Trophoblast cell (in vitro differentiated cells and primary cell): ENCODE measurements at regions not wholly inside any gene's neighbourhood (a gene's known extent, or its start where the extent isn't known, plus 50 kb on each side); places are given as distances from the start of the nearest gene placed in this dataset.
"Not testable (repeated sequence)": the region's sequence is repeated elsewhere in the genome, so short reads cannot be mapped to it uniquely, and the experiment has no call there.

Source experiments
- DNase-seq, 2 donors: peaks; one replicate each; pipeline ENCODE4 v3.0.0-alpha.2; 2016
- H2AFZ ChIP-seq: 2 replicates; pipeline ENCODE4 v1.6.1; 2013; ENCODE audit warnings: low read length, moderate library complexity, mild to moderate bottlenecking; ENCODE audit not compliant: insufficient read depth, poor library complexity
- H2AK5ac ChIP-seq: 2 replicates; pipeline ENCODE4 v1.6.1; 2013; ENCODE audit warnings: mild to moderate bottlenecking, low read length
- H2BK120ac ChIP-seq: 2 replicates; pipeline ENCODE4 v1.6.1; 2013; ENCODE audit warnings: low read length, mild to moderate bottlenecking, moderate library complexity; ENCODE audit not compliant: insufficient read depth, poor library complexity
- H2BK12ac ChIP-seq: 2 replicates; pipeline ENCODE4 v1.6.1; 2013; ENCODE audit warnings: mild to moderate bottlenecking, low read length, moderate library complexity
- H2BK5ac ChIP-seq: 2 replicates; pipeline ENCODE4 v1.6.1; 2013; ENCODE audit warnings: low read length, low read depth, moderate library complexity, mild to moderate bottlenecking; ENCODE audit not compliant: poor library complexity
- H3K14ac ChIP-seq: 2 replicates; pipeline ENCODE4 v1.6.1; 2013; ENCODE audit warnings: mild to moderate bottlenecking, low read length
- H3K18ac ChIP-seq: 2 replicates; pipeline ENCODE4 v1.6.1; 2013; ENCODE audit warnings: mild to moderate bottlenecking, low read length
- H3K23ac ChIP-seq: 2 replicates; pipeline ENCODE4 v1.6.1; 2013; ENCODE audit warnings: low read length
- H3K27ac ChIP-seq: 2 replicates; pipeline ENCODE4 v1.5.1; 2013; ENCODE audit warnings: low read depth, mild to moderate bottlenecking, inconsistent platforms, low read length, moderate library complexity
- H3K27me3 ChIP-seq: 2 replicates; pipeline ENCODE4 v1.6.1; 2013; ENCODE audit warnings: inconsistent platforms, mild to moderate bottlenecking, low read length, moderate library complexity; ENCODE audit not compliant: insufficient read depth
- H3K36me3 ChIP-seq, 2 experiments: 1 replicate in 1 of 2; 2 replicates in 1 of 2; pipeline ENCODE4 v1.6.1; 2013; ENCODE audit warnings: low read length in 2 of 2, mild to moderate bottlenecking in 2 of 2, moderate library complexity in 1 of 2; ENCODE audit not compliant: insufficient read depth in 2 of 2, control insufficient read depth in 1 of 2
- H3K4ac ChIP-seq: 2 replicates; pipeline ENCODE4 v1.6.1; 2013; ENCODE audit warnings: low read depth, mild to moderate bottlenecking, low read length, moderate library complexity
- H3K4me1 ChIP-seq, 2 experiments: 1 replicate in 1 of 2; 2 replicates in 1 of 2; pipeline ENCODE4 v1.6.1; 2013; ENCODE audit warnings: low read length in 2 of 2, mild to moderate bottlenecking in 2 of 2, moderate library complexity in 1 of 2; ENCODE audit not compliant: insufficient read depth in 2 of 2, control insufficient read depth in 1 of 2
- H3K4me2 ChIP-seq: 2 replicates; pipeline ENCODE4 v1.6.1; 2013; ENCODE audit warnings: inconsistent platforms, mild to moderate bottlenecking, low read length, moderate library complexity
- H3K4me3 ChIP-seq: 2 replicates; pipeline ENCODE4 v1.5.1; 2013; ENCODE audit warnings: mild to moderate bottlenecking, low read depth, low read length, inconsistent platforms
- H3K79me1 ChIP-seq: one replicate; pipeline ENCODE4 v1.6.1; 2013; ENCODE audit warnings: low read length
- H3K79me2 ChIP-seq: 2 replicates; pipeline ENCODE4 v1.6.1; 2013; ENCODE audit warnings: low read length, mild to moderate bottlenecking; ENCODE audit not compliant: control insufficient read depth, insufficient read depth, poor library complexity
- H3K9ac ChIP-seq: 2 replicates; pipeline ENCODE4 v1.6.1; 2013; ENCODE audit warnings: mild to moderate bottlenecking, low read length
- H3K9me3 ChIP-seq: 2 replicates; pipeline ENCODE4 v1.6.1; 2013; ENCODE audit warnings: low read depth, mild to moderate bottlenecking, control low read depth, inconsistent platforms, low read length; ENCODE audit not compliant: insufficient read depth
- H4K12ac ChIP-seq: 2 replicates; pipeline ENCODE4 v1.6.1; 2013; ENCODE audit warnings: low read depth, mild to moderate bottlenecking, low read length, moderate library complexity
- H4K8ac ChIP-seq: 2 replicates; pipeline ENCODE4 v1.6.1; 2013; ENCODE audit warnings: low read depth, mild to moderate bottlenecking, low read length, moderate library complexity
- H4K91ac ChIP-seq: one replicate; pipeline ENCODE4 v1.6.1; 2013; ENCODE audit warnings: low read depth, mild to moderate bottlenecking, low read length, moderate library complexity
- WGBS: extraction: QIAGEN DNeasy Blood & Tissue Kit; methylation state at CpG from one replicate; pipeline ENCODE4 v1.1.7; 2013; ENCODE audit warnings: missing lambda C conversion rate; ENCODE audit not compliant: insufficient read length, insufficient coverage; ENCODE audit errors: extremely low coverage; 5-methylcytosine and 5-hydroxymethylcytosine counted together

GRCh38 chr10:38744446-38744845 lies 650.3 kb downstream of the ZNF37A start:
- H2BK12ac ChIP-seq, H3K27me3 ChIP-seq, H3K4me1 ChIP-seq, H3K79me1 ChIP-seq, H3K27ac ChIP-seq, H3K9ac ChIP-seq, H3K23ac ChIP-seq, H3K18ac ChIP-seq, H4K91ac ChIP-seq, H2BK5ac ChIP-seq, DNase-seq, H3K36me3 ChIP-seq, H3K4me2 ChIP-seq, H3K4ac ChIP-seq, H2AK5ac ChIP-seq, H3K79me2 ChIP-seq, H2AFZ ChIP-seq, H4K12ac ChIP-seq, H2BK120ac ChIP-seq, H3K14ac ChIP-seq, H3K4me3 ChIP-seq, H4K8ac ChIP-seq: not testable (repeated sequence)
- 100% methylated on average over 1 of the region's 1 CpG for WGBS
- H3K9me3 ChIP-seq: peaks cover 28% of the 10 kb centered on the region

- 100% methylated on average over 1 of the region's 1 CpG for WGBS
Observed at GRCh38 chr10:38746065-38746464, 651.9 kb downstream of the ZNF37A start.

More at GRCh38 chr10:38746065-38746464, 651.9 kb downstream of the ZNF37A start:
- H3K18ac ChIP-seq, H3K27me3 ChIP-seq, H3K27ac ChIP-seq, H2BK120ac ChIP-seq, H4K12ac ChIP-seq, H3K36me3 ChIP-seq, H3K4ac ChIP-seq, H3K4me1 ChIP-seq, H3K4me3 ChIP-seq, DNase-seq, H3K14ac ChIP-seq, H2BK12ac ChIP-seq, H2AK5ac ChIP-seq, H3K79me2 ChIP-seq, H3K4me2 ChIP-seq, H2AFZ ChIP-seq, H3K9ac ChIP-seq, H4K91ac ChIP-seq, H3K79me1 ChIP-seq, H3K23ac ChIP-seq, H2BK5ac ChIP-seq, H4K8ac ChIP-seq: not testable (repeated sequence)
- peaks cover 17% of the 10 kb centered on the region for H3K9me3 ChIP-seq
